ENCODE measurements at regions not wholly inside any gene's neighbourhood (a gene's known extent, or its start where the extent isn't known, plus 50 kb on each side); places are given as distances from the start of the nearest gene placed in this dataset.

DNA sequence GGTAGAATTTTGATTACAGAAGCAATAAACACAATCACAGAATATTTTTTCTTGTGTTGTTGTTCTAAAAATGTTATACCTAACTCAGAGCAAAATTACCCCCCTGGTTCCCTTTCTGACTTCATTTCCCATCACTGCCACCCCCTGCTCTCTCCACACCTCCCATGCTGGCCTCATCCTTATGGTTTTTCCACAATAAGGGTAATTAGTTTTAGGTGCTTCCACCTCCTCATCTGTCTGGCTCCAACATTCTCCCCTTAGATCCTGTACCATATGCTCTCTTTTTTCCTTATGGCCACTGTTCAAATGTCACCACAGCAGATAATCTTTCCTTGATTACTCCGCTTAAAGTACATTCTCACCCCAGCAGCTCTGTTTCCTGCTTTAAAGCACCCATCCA is 2208.6 kb downstream of the MRPL39 start:
- intact Hi-C loops (cut with DNase I) = no loop called here
- no peak for ATAC-seq

GRCh38 chr21:23394458-23394857 is 2212.8 kb downstream of the MRPL39 start:
- intact Hi-C loops (cut with DNase I) = no loop called here
- DNase-seq (no peak), ATAC-seq (no peak)
- no peaks in the 10 kb centered on the region for H3K4me1 ChIP-seq
- no peaks in the 10 kb centered on the region for H3K9me3 ChIP-seq
- no peaks in the 10 kb centered on the region for H3K36me3 ChIP-seq
- H3K27ac ChIP-seq = no peak overlapping the region
- TF ChIP-seq, protein P1, sequence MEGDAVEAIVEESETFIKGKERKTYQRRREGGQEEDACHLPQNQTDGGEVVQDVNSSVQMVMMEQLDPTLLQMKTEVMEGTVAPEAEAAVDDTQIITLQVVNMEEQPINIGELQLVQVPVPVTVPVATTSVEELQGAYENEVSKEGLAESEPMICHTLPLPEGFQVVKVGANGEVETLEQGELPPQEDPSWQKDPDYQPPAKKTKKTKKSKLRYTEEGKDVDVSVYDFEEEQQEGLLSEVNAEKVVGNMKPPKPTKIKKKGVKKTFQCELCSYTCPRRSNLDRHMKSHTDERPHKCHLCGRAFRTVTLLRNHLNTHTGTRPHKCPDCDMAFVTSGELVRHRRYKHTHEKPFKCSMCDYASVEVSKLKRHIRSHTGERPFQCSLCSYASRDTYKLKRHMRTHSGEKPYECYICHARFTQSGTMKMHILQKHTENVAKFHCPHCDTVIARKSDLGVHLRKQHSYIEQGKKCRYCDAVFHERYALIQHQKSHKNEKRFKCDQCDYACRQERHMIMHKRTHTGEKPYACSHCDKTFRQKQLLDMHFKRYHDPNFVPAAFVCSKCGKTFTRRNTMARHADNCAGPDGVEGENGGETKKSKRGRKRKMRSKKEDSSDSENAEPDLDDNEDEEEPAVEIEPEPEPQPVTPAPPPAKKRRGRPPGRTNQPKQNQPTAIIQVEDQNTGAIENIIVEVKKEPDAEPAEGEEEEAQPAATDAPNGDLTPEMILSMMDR (IDR thresholded peaks at IDR 0.05) = no peak
- no peak overlapping the region for H3K4me3 ChIP-seq
- H3K27me3 ChIP-seq (ENCODE audit: low read depth) = no peaks in the 10 kb centered on the region

More for the DNA sequence above, 2208.6 kb downstream of the MRPL39 start:
- Histone ChIP-seq H3K36me3 (no peaks in the 10 kb centered on the region), H3K4me3 (no peak overlapping the region), H3K4me1 (no peaks in the 10 kb centered on the region), H3K9me3 (no peaks in the 10 kb centered on the region), H3K27me3 (ENCODE audit: low read depth) (no peaks in the 10 kb centered on the region), H3K27ac (no peak overlapping the region)
- no peak for DNase-seq
- TF ChIP-seq, protein P1 (IDR thresholded peaks at IDR 0.05) = no peak

- ATAC-seq (no peak), DNase-seq (no peak)
- Histone ChIP-seq H3K36me3 (no peaks in the 10 kb centered on the region), H3K27me3 (ENCODE audit: low read depth) (no peaks in the 10 kb centered on the region), H3K9me3 (no peaks in the 10 kb centered on the region), H3K4me1 (no peaks in the 10 kb centered on the region), H3K4me3 (no peak overlapping the region), H3K27ac (no peak overlapping the region)
- TF ChIP-seq, protein P1 (IDR thresholded peaks at IDR 0.05) = no peak
- intact Hi-C loops (cut with DNase I) = no loop called here
Measured at GRCh38 chr21:23384679-23385078, 2222.6 kb downstream of the MRPL39 start.

GRCh38 chr21:23374155-23374554 is 2233.1 kb downstream of the MRPL39 start:
- H3K36me3 ChIP-seq = no peaks in the 10 kb centered on the region
- intact Hi-C loops (cut with DNase I) = no loop called here
- DNase-seq (no peak), ATAC-seq (no peak)
- H3K4me1 ChIP-seq = no peaks in the 10 kb centered on the region
- H3K27me3 ChIP-seq (ENCODE audit: low read depth) = no peaks in the 10 kb centered on the region
- TF ChIP-seq, protein P1 (IDR thresholded peaks at IDR 0.05) = no peak
- no peaks in the 10 kb centered on the region for H3K9me3 ChIP-seq
- H3K27ac ChIP-seq = no peak overlapping the region
- no peak overlapping the region for H3K4me3 ChIP-seq

- TF ChIP-seq, protein P1 (IDR thresholded peaks at IDR 0.05) = no peak
- intact Hi-C loops (cut with DNase I) = no loop called here
- ATAC-seq = no peak
Measured at GRCh38 chr21:23356905-23357304, 2250.4 kb downstream of the MRPL39 start.

DNA sequence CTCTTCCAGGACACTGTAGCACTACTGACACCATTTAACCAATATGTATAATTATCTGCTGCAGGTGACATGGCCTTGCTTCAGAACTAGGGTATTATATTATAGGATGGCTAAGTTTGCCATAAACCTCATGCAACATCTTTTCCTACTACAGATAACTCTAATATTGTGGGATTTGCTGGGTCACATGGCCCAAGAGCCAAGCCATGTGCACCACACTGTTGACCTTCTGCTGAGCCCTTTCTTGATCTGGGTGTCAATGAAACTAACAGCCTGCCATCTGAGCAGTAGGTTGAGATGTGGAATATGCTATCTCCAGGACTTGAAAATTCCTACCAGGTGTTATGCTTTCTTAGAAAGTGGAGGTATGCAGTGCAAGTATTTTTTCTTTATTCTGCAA is 2291.1 kb downstream of the MRPL39 start:
- H3K27me3 ChIP-seq (ENCODE audit: low read depth) = no peaks in the 10 kb centered on the region
- TF ChIP-seq, protein P1 (IDR thresholded peaks at IDR 0.05) = no peak
- no peaks in the 10 kb centered on the region for H3K9me3 ChIP-seq
- H3K4me3 ChIP-seq = no peak overlapping the region
- H3K4me1 ChIP-seq = no peaks in the 10 kb centered on the region
- DNase-seq = no peak
- ATAC-seq = no peak
- no peaks in the 10 kb centered on the region for H3K36me3 ChIP-seq
- H3K27ac ChIP-seq = no peak overlapping the region
- intact Hi-C loops (cut with DNase I) = no loop called here

More at GRCh38 chr21:23356905-23357304, 2250.4 kb downstream of the MRPL39 start:
- no peak for DNase-seq
- Histone ChIP-seq H3K36me3 (no peaks in the 10 kb centered on the region), H3K27ac (no peak overlapping the region), H3K9me3 (no peaks in the 10 kb centered on the region), H3K27me3 (ENCODE audit: low read depth) (no peaks in the 10 kb centered on the region), H3K4me1 (no peaks in the 10 kb centered on the region), H3K4me3 (no peak overlapping the region)
